ENCODE measurements at regions not wholly inside any gene's neighbourhood (a gene's known extent, or its start where the extent isn't known, plus 50 kb on each side); places are given as distances from the start of the nearest gene placed in this dataset.

DNA sequence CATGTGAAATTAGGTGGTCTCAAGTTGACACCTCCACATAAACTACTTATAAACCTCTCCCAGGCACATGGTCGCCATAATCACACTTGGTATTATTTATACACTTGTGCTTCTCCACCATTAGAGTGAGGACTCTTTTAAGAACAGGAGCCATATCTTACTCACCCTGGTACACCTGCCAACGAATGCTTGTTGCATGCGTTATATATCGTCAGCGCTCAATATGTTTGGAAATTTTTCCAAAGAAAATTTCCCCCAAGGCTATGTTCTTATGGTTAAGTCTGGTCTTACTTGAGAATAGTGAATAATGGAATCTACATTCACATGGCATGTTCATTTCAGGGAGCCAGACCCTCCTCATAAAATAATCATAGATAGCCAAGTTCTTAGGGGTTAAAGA is 271.7 kb downstream of the BCL11A start:
- intact Hi-C loops (cut with DNase I) = no loop called here
- no peak overlapping the region for H3K27ac ChIP-seq
- H3K27me3 ChIP-seq = no peaks in the 10 kb centered on the region
- DNase-seq (no peak), ATAC-seq (no peak)
- no peaks in the 10 kb centered on the region for H3K9me3 ChIP-seq
- H3K4me3 ChIP-seq = no peak overlapping the region
- TF ChIP-seq, protein P1, sequence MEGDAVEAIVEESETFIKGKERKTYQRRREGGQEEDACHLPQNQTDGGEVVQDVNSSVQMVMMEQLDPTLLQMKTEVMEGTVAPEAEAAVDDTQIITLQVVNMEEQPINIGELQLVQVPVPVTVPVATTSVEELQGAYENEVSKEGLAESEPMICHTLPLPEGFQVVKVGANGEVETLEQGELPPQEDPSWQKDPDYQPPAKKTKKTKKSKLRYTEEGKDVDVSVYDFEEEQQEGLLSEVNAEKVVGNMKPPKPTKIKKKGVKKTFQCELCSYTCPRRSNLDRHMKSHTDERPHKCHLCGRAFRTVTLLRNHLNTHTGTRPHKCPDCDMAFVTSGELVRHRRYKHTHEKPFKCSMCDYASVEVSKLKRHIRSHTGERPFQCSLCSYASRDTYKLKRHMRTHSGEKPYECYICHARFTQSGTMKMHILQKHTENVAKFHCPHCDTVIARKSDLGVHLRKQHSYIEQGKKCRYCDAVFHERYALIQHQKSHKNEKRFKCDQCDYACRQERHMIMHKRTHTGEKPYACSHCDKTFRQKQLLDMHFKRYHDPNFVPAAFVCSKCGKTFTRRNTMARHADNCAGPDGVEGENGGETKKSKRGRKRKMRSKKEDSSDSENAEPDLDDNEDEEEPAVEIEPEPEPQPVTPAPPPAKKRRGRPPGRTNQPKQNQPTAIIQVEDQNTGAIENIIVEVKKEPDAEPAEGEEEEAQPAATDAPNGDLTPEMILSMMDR (IDR thresholded peaks at IDR 0.05) = no peak
- TF ChIP-seq POLR2A (IDR thresholded peaks at IDR 0.05) = no peak
- H3K4me1 ChIP-seq = no peaks in the 10 kb centered on the region
- no peaks in the 10 kb centered on the region for H3K36me3 ChIP-seq (replicated peaks in 1 of 2; ENCODE audit: insufficient read depth in 1 of 2, low read depth in 2 of 2)
- WGBS, 2 donors = 79 to 92% methylated on average over 5 of the region's 5 CpGs

- TF ChIP-seq POLR2A (IDR thresholded peaks at IDR 0.05) = no peak
- TF ChIP-seq, protein P1 (IDR thresholded peaks at IDR 0.05) = no peak
- WGBS, 2 donors = 78 to 81% methylated on average over 3 of the region's 3 CpGs
- no peaks in the 10 kb centered on the region for H3K27me3 ChIP-seq
- no peaks in the 10 kb centered on the region for H3K9me3 ChIP-seq
- no peaks in the 10 kb centered on the region for H3K4me1 ChIP-seq
- DNase-seq (no peak), ATAC-seq (no peak)
- H3K27ac ChIP-seq = no peak overlapping the region
- intact Hi-C loops (cut with DNase I) = no loop called here
- no peak overlapping the region for H3K4me3 ChIP-seq
- H3K36me3 ChIP-seq (replicated peaks in 1 of 2; ENCODE audit: insufficient read depth in 1 of 2, low read depth in 2 of 2) = no peaks in the 10 kb centered on the region
These were observed 273.2 kb downstream of the BCL11A start for GRCh38 chr2:60280238-60280637.

DNA sequence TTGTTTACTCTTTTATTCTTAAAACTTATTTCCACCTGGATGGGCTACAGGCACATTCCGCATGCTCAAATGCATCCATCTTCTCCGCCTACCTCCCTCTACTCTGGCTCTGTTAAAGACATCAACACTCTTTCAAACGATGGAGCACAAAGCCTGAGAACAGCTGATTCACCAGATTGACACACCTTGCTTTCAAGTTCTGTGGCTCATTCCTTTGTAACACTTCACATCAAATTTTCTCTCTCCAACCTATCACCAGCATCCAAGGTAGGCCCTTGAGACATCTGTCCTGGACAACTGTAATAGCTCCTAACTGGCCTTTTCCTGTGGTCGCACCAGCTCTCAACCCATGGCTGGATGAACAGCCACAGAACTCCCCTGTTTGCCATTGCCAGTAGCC is 274.5 kb downstream of the BCL11A start:
- Histone ChIP-seq H3K9me3 (peaks cover 0 to 9% (median 0%) of the 10 kb centered on the region in 3 donors), H3K27ac (no peak overlapping the region), H3K36me3 (replicated peaks in 1 of 2; ENCODE audit: insufficient read depth in 1 of 2, low read depth in 2 of 2) (no peaks in the 10 kb centered on the region), H3K4me1 (no peaks in the 10 kb centered on the region), H3K27me3 (no peaks in the 10 kb centered on the region), H3K4me3 (no peak overlapping the region)
- intact Hi-C loops (cut with DNase I) = no loop called here
- no peak for ATAC-seq
- 78 to 80% methylated on average over 4 of the region's 4 CpGs for WGBS, 2 donors
- no peak for DNase-seq
- TF ChIP-seq POLR2A (IDR thresholded peaks at IDR 0.05) = no peak
- TF ChIP-seq, protein P1 (IDR thresholded peaks at IDR 0.05) = no peak

DNA sequence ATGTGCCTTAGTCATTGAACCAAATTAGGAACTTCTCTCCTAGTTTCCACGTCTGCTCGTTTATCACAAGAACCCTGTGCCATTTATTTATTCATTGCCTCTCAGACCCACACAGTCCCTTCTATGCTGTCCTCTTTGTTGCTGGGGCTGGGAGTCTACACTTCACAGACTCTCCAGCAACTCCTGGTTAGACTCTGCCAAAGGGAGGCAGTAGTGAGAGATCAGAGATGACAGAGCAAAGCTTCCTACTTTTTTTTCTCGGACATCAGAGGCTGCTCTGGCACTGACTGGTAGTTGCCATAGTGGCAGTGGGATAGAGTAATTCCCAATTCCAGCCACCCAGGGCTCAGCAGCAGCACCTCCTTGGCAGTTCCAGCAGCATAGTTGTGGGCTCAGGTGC is 277.5 kb downstream of the BCL11A start:
- DNase-seq = no peak
- H3K27ac ChIP-seq = no peak overlapping the region
- no peaks in the 10 kb centered on the region for H3K27me3 ChIP-seq
- H3K4me1 ChIP-seq = no peaks in the 10 kb centered on the region
- ATAC-seq = no peak
- TF ChIP-seq POLR2A (IDR thresholded peaks at IDR 0.05) = no peak
- TF ChIP-seq, protein P1 (IDR thresholded peaks at IDR 0.05) = no peak
- intact Hi-C loops (cut with DNase I) = no loop called here
- no peaks in the 10 kb centered on the region for H3K36me3 ChIP-seq (replicated peaks in 1 of 2; ENCODE audit: insufficient read depth in 1 of 2, low read depth in 2 of 2)
- peaks cover 0 to 9% (median 0%) of the 10 kb centered on the region in 3 donors for H3K9me3 ChIP-seq
- 64 to 67% methylated on average over 3 of the region's 3 CpGs for WGBS, 2 donors
- H3K4me3 ChIP-seq = no peak overlapping the region

GRCh38 chr2:60273836-60274235 is 279.6 kb downstream of the BCL11A start:
- no peak overlapping the region for H3K27ac ChIP-seq
- H3K36me3 ChIP-seq (replicated peaks in 1 of 2; ENCODE audit: insufficient read depth in 1 of 2, low read depth in 2 of 2) = no peaks in the 10 kb centered on the region
- intact Hi-C loops (cut with DNase I) = no loop called here
- peaks cover 0 to 9% (median 0%) of the 10 kb centered on the region in 3 donors for H3K9me3 ChIP-seq
- no peaks in the 10 kb centered on the region for H3K4me1 ChIP-seq
- 86 to 90% methylated on average over 3 of the region's 3 CpGs for WGBS, 2 donors
- no peak for TF ChIP-seq POLR2A (IDR thresholded peaks at IDR 0.05)
- TF ChIP-seq, protein P1 (IDR thresholded peaks at IDR 0.05) = no peak
- H3K27me3 ChIP-seq = no peaks in the 10 kb centered on the region
- H3K4me3 ChIP-seq = no peak overlapping the region
- DNase-seq (no peak), ATAC-seq (no peak)
